Stimulated activated CD8-positive, alpha-beta memory T cell treated with anti-CD3 and anti-CD28 coated beads, Interleukin-12 subunit alpha, Interleukin-12 subunit beta, amount 100 ng/mL, for 24 hours (primary cell): ENCODE measurements at regions not wholly inside any gene's neighbourhood (a gene's known extent, or its start where the extent isn't known, plus 50 kb on each side); places are given as distances from the start of the nearest gene placed in this dataset.

Experiments
- DNase-seq: peaks from one replicate; pipeline ENCODE4 v3.0.0-alpha.2; 2020; ENCODE audit errors: extremely low read depth

DNA sequence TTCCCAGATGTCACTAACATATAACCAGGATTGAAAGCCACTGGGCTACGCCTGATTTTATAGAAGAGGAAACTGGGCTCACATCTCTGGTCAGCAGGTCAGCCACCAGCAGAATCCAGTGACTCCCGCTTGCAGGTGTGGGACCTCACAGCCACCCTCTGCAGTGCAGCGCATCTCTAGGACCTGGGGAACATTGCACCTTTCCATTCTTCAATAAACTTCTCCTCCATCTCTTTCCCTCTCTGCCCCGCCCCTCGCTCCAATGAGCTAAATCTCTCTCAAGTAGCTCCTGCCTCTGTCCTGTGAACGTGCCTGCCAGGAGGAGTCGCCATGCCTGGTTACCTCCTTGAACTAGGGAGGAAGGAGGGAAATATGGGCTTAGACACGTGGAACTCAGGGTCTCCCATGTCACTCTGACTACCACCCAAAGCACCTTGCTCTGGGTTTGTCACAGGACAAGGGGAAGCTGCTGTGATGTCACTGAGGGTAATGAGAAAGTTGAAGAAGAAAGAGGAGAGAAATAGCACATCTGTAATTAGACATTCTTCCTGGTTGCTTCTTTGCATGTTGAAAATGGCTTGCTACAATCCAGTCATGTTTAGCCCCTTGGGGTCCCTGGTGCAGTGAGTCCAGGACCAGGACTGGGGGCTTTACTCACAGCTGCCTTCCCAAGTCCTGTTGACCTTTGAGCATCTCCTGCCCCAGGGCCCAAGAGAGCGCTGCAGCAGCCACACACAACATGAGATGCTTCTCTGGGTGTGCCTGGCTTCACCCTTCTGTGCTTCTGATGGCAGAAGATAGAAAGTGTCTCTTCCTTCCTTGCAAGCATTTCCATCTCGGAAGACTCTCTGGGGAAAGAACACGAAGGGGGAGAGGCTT, 469.4 kb downstream of the PREX1 start:
- DNase-seq: no peak

DNA sequence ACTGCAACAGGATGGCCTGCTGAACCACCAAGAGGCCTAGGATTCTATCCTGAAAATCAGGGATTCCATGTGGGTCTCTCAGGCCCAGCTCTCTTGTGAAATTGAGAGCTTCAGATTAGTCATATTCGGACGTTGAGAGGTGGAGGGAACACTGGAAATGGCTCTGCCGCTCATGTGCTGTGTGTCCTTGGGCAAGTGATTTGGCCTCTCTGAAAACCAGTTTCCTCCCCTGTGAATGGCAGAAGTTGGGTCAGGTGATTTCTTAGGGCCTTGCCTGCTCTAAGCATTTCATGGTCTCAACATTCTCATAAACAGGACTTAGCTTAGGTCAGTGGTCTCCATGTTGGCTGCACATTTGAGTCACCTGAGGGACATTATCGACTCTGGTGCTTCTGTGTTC, 470.1 kb downstream of the PREX1 start:
- DNase-seq: no peak

DNA sequence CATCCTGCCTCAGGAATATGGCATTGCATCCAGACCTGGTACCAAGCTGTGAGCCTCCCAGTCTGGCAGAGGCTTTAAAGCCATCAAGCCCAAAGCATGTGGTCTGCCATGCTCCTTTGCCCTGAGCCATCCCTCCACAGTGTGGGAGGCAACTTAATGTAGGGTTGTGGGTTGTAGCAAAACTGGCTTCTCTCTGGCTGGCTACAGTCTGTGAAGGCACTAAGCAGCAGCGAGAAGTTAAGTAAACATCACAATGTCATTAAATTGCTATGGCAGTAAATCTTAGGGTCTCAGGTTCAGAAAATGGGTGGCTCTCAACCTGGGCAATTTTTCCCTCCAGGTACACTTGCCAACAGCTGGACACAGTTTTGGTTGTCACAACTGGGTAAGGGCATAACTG, 472.9 kb downstream of the PREX1 start:
- DNase-seq: no peak

DNA sequence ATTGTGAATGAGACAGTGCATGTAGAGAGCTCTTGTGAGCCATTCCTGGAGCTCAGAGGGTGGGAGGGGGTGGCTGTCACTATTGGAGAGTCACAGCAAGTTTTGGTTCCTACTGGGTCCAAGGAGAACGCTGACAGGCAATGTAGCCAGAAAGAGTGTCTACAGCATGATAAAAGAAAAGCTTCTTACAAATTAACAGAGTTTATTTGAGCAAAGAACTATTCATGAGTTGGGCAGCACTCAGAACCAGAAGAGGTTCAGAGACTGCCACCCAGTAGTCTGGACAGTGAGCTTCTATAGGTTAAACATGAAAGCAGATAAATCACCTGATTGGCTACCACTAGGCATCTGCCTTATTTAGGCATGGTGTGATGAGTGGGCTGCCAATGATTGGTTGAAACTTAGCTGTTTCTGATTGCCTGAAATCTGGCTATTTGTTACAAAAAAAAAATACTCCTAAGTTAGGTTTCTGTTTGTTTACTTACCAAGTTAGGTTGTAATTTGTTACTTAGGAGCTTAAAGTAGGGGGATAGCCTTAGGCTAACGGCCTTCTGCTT, 473.4 kb downstream of the PREX1 start:
- no peak for DNase-seq

DNA sequence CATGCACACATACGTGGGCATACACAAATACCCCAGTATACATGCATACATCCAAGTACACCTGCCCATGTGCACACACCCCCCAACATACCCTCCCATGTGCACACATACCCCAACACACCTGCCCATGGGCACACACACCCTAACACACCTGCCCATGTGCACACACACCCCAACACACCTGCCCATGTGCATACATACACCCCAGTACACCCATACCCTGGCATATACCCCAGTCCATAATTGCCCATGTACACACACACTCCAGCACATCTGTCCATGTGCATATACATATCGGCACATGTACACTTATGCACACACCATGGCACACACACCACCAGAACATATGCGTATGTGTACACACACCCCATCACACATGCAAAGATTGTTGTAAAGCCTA, 475.2 kb downstream of the PREX1 start:
- no peak for DNase-seq

DNA sequence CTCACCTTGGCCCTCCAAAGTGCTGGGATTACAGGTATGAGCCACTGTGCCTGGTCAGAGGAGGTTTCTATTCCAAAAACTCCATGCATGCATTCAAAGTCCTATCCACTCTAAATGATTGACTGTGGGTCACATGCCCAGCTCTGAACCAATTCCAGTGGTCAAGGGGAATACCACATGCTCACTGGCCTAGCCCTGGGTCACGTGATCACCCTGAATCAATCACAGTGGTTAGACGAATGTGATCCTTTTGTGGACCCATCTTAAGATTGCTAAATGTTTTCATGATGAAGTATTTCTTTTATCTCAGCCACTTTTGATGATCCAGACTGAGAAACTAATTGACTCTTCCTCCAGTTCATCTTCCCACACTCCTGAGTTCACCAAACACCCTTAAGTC, 475.8 kb downstream of the PREX1 start:
- no peak for DNase-seq

DNA sequence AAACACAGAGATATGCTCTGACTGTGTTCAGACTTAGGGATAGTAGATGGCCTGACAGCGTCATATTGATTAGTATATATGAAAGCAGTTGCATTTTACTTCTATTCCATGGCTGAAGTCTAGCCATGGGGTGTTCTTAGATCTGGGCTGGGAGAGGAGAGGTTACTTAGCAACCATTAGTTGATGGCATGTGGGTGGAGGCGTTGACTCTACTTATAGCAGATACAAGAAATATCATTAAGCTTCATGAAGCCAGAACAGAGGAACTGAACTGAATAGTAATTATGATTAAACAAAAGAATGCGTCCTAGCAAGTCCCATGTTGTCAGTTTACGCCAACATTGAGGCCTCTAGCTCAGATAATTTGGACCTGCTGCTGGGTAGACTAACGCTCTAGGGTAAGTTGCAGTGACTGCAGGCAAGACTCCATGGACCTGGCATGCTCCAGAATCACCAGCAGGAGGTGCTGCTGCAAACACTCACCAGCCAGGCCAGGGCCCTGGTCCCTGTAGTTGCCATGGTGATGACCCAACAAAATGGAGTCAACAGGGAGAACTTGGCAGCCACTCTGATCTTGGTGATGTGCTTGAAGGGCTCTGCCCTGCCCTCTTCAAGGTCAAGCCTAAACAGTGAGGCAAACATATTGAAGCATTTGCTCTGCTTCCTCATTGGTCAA, 477.3 kb downstream of the PREX1 start:
- DNase-seq: no peak

DNA sequence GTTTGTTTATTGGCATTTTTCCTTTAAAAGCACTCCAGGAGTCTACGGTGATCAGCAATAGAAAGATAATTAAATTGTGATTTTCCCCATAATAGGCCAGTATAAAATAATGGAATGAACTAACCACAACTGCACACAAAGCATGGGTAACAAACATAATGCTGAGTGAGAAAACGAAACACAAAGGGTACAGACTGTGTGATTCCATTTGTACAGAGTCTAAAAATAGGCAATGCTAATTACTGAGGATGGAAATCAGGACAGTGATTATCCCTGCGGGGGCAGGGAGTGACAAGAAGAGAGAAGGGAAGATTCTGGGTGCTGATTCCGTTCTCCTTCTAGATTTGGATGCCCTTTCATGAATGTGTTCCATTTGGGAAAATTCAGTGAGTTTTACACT, 478.1 kb downstream of the PREX1 start:
- no peak for DNase-seq

DNA sequence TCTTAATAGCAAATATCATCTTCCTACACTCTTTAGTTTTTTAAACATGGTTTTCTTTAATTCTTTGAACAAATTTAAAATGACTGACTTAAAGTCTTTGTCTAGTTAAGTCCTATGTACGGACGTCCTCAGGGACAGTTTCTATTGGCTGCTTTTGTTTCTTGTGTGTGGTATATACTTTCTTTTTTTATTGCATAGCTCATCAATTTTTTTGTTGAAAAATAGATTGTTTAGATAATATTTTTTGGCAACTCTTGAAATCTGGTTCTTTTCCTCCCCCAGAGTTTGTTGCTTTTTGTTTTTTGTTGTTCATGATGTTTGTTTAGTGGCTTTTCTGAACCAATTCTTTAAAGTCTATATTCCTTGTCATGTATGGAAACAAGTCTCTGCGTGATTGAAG, 479.8 kb downstream of the PREX1 start:
- DNase-seq: no peak

DNA sequence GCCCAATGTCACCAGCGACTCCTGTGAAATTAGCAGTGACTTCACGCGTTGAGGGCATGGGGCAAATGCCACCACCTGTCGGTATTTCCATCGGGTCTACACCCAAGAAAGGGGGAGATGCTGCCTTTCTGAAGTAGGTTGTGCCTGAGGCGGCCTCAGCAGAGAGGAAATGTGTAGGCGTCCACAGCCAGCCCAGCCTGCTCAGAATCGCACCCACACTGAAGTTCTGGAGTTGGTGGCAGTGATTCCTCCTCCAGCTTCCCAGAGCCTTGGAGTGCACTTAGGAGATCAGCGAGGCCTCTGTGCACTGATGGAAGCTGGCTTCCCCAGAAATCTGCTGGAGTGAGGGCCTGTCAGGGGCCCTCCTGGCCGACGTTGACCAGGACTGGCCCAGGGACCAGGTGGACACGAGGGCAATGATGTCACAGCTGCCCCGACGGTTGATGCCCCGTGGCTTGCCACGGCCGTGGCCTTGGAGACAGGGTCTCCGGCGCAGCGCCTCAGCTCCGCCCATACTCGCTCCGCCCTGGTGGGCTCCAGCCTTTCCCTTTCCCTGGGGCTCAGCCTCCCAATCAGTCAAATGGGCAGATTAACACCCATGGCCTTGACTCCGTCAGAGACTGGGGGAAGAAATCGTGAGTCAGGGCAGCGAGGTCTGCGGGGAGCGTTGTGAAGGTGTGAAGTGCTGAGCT, 484.8 kb downstream of the PREX1 start:
- no peak for DNase-seq

DNA sequence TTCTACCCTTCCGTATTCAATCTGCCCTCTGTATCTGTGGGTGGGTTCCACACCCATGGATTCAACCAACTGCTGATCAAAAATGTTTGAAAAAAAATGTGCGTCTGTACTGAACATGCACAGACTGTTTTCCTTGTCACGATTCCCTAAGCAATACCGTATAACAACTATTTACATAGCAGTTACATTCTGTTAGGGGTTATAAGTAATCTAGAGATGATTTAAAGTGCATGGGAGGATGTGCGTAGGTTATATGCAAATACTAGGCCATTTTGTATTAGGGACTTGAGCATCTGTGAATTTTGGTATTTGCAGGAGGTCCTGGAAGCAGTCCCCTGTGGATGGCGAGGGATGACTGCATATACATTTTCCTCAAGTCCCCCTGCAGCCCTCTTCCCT, 486.9 kb downstream of the PREX1 start:
- no peak for DNase-seq

DNA sequence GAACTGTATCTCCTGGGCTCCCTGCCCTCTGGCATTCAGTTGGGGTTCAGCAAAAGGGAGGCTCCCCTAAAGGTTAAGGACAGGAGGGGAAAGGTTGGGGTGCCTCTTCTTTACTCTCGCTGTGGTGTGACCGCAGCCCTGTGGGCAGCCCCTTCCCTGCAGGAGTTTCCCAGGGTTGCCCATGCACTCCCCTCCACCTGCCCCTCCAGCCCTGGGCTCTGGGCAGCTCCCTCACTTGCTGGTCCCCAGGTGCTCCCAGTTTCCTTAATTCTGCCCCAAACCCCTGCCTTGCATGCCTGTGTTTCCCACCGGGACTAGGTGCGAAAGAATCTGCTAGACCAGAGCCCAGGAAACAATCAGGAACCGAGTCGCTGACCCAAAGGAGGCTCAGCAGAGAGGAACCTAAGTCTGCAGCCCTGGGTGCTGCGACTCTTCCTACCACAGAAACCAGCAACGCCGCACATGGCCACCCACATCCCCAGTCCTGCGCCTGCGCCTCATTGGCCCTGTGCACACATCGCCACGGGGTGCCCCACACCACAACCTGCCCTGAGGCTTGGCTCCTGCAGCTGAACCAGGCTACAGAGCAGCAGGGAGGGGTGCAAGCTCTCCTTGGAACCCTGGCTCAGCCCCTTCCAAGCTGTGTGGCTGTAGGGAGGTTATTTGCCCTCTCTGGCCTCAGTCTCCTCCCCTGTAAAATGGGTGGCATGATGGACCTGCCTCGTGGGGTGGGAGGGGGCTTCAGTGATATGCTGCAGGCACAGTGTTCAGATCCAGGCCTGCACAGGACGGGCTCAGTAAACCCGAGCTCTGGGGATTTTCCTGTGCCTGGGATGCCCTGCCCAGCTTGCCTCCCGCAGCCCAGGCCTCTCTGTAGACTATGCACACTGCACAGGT, 487.6 kb downstream of the PREX1 start:
- no peak for DNase-seq

DNA sequence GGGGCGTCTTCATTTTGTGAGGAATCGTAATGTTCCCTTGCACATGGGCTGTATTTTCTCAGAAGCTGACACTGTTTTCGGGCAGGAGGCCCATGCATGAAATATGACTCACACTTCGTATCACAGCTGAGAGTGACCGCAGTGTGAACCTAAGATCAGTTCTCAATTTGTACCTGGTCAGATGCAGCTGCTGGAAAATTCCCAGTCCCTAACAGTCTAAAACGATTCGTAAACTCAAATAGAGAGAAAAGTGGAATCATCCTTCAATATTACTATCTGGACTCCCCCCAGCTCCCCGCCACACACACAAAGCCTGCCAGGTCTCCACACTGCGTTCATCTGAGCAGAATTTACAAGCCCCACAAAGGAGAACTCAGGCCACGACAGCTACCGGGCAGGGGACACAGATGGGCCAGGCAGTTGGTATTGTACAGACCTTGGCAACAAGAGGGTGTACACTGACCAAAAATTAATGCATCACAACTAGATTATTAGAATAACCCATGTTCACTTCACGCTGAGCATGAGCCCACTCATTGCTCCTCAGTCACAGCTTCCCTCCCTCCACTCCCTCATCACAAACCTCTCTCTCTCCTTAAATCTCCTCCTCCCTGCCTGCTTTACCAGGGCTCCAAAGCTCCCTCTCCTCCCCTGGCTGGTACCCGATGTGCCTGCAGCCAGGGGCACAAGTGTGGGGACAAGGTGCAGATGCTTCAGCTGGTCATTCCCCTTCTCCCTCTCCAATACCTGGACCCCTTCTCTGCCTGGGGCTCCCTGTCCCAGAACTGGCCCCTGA, 488.4 kb downstream of the PREX1 start:
- DNase-seq: no peak

DNA sequence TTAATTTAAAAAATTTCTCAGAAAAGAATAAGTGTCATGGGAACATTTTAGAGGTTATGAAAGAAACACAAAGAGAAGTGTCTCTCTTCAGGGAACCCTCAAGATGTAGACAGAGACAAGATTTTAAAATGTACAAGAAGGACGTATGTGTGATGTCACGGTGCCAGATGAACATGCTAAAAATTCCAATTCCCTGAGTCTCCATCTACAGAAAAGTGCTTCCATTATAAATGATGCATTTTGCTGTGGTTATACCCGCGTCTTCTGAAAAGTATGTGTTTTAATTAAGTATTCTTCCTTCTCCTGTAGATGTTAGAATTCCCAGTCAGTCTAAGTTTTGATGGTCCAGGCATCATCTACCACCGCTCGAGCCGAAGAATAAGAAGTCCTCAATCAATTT, 489.1 kb downstream of the PREX1 start:
- DNase-seq: no peak

DNA sequence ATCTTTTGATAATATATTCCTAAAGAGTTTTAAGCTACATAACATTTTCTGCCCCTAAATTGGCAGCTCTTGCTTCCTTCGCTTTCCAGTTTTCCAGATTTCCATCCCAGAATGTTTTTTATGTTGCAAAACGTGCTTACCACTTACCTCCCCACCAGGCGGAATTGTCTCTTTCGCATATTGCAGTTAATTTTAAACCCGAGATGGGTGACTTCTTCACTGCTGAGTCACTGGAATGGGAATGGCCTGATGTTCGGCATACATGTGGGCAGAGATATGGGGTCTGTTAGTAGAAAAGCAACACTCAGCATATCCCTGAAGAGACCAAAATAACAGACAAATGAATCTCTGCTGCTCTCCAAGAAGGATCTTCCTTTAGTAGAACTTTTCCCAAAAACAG, 491.2 kb downstream of the PREX1 start:
- DNase-seq: no peak

DNA sequence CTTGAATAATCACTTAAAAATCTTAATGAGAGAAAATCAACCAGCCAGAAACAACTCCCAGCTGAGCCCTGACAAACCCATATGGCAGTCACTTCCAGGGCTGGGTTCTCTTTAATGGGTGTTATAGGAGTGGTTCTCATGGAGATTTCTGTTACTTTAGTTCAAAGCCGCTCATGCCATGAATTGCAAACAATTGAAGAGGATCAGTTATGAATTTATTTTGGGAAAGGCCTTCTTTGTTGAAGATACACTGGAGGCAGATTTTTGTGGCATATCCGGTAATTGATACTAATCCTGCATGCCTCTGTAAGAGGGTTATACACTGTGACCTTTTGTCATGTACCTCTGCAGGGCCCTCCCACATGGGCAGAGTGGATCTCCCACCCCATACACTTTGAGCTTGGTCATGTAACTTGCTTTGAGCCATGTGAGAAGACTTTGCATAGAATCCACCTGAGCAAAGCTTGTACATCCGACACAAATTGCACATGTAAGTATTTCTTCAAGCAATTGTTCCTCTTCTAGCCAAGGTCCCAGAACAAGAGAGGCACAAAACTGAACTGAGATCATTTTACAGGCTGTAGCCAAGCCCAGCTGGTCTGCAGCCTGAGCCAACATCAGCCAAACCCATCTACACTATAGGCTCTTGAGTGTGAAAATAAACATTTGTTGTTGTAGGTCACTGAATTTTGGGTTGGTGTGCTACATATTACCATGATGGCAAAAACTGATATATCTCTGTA, 492.3 kb downstream of the PREX1 start:
- DNase-seq: no peak

DNA sequence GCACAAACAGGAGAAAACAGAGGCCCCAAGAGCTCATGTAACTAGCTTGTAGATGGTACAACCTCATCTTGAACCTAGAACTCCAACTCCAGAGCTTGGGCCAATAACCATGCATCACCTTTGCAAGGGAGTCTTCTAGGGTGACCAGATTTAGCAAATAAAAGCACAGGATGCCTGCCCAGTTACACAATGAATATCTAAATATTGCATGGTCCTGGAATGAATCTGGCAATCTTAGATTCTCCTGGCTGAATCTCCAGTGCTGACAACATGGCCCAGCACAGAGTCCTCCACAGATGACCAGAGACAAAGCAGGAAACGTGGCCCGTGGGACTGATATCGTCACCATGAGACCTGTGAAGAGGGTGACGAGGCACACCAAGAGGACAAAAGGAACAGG, 494.1 kb downstream of the PREX1 start:
- no peak for DNase-seq

DNA sequence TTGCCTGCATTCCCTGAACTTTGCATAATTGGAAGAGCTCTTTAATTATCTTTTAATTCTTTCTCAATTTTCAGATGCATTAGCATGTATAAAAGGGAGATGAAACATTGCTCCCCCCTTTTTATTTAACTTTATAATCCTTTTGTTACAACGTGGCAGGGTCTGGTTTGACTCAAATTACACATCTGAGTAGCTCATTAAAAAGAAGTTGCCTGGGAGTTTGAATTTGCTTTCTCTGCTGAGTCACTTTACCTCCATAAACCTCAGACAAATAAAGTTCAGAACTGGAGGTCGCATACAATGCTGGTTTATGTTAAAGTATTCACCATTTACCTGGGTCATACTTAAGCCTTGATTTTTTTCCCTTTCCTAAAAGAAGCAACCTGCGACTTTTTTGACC, 495.2 kb downstream of the PREX1 start:
- no peak for DNase-seq

DNA sequence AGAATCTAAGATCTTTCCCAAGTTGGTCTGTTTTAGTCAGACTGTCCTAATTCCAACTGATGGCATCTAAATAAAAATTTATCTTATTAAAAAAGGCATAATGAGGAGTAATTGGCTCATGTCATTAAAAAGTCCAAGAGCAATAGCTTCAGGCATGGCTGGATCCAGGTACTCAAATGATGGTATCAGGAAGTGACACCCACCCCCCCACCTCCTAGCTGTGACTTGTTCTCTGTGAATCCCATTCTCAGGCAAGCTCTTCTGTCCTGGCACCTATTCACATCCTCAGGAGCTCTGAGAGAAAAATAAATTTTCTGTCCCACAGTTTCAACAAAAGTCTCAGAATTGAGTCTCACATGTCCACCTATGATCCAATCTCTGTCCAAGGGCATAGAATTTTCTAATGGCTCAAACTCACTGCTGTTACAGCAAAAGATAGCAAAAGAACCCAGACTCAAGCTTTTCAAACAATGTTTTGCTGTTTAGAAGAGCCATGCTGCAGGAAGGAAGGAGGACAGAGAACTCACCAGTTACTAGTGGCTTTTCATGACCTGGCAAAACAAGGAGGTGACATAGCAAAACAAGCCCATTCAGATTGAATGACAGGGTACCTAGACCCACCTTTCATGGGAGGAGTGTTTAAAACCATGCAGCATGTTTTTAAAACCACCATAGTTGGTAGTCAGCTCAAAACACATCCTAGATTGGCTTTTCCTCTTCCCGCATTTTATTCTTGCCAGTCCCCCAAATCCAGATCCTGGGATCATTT, 496.1 kb downstream of the PREX1 start:
- DNase-seq: no peak
